GM21528 (cell line): ENCODE measurements at regions not wholly inside any gene's neighbourhood (a gene's known extent, or its start where the extent isn't known, plus 50 kb on each side); places are given as distances from the start of the nearest gene placed in this dataset.
A peak's percentile ranks its signal among the peaks of the same experiment; 100 is the strongest.

Experiments
- ATAC-seq: cut with Tn5 transposase; IDR thresholded peaks from one replicate; pipeline ENCODE4 v1.9.1; 2021; ENCODE audit warnings: mild to moderate bottlenecking, moderate library complexity; ENCODE audit not compliant: unreplicated experiment, low FRiP score

GRCh38 chr7:91323626-91324158 is 59.5 kb downstream of the FZD1 start:
- no peak for ATAC-seq

- ATAC-seq = no peak
Observed at GRCh38 chr7:91324663-91325062, 60.4 kb downstream of the FZD1 start.

GRCh38 chr7:91325726-91326125 is 61.5 kb downstream of the FZD1 start:
- ATAC-seq = no peak

DNA sequence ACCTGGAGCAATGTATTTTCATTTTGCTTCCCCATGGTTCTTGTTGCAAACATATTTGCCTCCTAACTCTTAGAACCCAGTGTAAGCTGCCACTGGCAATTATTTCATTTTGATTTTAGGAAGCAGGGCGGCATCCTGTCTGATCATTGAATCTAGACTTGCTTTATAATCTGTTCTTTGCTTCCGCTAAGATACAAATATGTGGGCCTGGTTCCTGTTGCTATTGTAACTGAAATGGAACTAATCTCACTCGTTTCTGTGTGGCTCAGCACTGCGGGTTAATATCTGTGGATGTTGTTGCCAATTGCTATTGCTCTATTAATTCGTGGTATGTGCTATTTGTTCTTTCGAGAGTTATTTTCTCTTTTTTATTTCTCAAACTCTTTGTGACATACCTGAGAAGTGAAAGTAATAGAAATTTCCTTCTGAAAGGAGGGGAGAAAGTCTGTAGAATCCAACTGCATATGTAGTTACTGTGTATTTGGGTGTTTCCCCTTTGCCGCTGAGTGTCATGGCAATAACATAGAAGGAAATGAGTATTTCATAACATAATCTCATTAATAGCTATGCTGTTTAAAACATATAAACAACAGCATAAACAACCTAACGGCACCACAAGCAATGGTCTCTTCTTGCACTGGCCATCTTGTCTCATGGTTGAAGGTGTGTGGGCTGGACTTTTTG is 62.4 kb downstream of the FZD1 start:
- ATAC-seq = no peak

DNA sequence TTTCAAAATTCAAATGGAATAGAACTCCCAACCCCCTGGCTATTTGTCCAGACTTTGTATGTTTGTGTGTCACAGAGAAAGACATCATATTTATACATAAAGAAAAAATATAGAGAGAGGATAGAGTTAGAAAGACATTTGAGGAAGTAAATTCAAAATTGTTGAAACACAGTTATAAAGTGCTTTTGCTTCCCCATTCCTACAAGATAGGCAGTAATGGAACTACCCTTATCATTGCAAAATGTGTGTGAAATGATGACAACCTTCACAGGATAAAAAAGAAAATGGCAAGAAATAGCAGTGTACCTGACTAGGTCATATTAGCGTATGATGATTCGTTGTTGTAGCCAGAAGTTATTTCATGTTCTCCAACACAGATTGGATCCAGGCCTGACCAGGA is 63.1 kb downstream of the FZD1 start:
- no peak for ATAC-seq

DNA sequence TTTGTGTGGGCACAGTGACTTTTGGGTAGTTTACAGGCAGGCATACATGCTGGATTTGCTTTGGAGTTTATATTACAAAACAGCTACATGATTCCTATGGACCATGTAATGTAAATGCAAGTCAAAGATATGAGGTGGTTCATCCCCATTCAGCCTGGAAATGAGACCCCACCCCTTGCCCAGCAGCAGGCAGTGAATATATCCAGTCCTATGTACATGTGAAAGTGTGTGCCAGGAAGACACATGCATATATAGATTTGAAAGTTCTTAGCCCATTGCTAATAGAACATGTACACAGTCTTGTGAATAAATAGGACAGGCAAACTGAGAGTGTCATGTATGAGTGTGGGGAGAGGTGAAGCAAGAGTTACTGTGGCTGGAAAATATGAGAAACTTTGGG is 65.3 kb downstream of the FZD1 start:
- no peak for ATAC-seq

- no peak for ATAC-seq
Observed at GRCh38 chr7:91330191-91330808, 66.1 kb downstream of the FZD1 start.

DNA sequence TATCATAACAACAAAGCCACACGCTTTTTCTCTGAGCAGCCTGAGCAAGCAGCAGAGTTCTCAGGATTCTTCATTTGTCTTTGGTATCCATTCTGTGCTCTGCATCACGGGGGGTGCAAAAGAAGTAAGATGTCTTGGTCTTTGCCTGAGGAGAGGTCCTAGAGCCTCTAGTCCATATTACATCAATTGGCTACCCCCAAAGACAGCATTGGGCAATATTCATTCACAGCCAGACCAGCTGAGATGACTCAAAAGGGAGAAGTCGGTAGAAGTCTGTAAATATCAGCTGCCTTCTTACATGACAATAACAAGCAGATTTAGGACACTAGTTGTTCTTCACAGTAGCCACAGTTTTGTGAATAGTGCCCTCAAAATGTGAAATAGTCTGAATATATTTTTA is 66.6 kb downstream of the FZD1 start:
- no peak for ATAC-seq

DNA sequence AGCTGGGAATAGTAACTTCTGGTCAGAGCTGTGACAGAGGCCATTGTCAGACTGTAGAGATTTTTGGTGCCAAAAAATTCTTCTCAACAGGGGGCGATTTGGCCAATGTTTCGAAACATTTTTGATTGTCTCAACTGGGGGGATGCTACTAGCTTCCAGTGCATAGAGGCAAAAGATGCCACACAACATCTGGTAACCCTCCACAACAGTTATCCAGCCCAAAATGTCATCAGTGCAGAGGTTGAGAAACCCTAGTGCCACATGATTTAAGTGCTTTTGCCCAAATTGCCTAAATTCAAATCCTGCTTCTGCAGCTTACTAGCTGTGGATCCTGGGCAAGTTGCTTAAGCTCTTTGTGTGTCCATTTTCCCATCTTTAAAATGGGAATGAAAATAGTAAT is 71.9 kb downstream of the FZD1 start:
- no peak for ATAC-seq

DNA sequence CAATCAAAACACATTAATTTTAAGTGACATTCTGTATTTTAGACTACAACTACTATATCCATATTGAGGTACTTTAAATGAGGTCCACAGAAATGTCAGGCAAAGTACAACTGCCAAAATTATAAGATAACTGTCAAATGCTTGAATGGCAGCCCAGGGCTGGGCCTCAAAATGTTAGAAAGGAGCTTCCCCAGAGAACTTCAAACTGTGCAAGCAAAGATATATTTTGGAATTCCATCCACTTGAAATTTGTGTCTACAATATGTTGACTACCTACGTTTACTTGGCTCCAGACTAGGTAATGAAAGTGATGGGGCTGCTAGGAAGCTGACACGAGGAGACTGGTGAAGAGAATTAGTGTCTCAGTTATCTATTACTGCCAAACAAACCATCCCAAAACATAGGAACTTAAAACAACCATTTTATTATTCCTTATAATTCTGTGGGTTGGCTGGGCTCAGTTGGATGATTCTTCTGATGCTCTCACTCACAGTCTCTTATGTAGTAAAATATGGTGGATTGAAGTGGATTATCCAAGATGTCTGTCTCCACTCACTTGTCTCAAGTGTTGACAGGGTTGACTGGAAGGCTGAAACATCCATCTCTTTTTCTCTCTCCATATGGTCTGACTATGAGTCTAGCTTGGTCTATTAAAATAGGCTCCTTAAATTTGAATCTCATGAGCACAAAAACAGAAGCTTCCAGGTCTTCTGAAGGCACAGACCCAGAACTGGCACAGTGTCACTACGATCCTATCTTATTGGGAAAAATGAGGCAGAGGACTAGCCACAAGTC is 74.2 kb downstream of the FZD1 start:
- no peak for ATAC-seq

GRCh38 chr7:91342346-91342745 is 78.1 kb downstream of the FZD1 start:
- no peak for ATAC-seq

GRCh38 chr7:91343420-91343960 is 79.3 kb downstream of the FZD1 start:
- no peak for ATAC-seq

GRCh38 chr7:91343996-91344629 is 79.9 kb downstream of the FZD1 start:
- ATAC-seq = no peak

DNA sequence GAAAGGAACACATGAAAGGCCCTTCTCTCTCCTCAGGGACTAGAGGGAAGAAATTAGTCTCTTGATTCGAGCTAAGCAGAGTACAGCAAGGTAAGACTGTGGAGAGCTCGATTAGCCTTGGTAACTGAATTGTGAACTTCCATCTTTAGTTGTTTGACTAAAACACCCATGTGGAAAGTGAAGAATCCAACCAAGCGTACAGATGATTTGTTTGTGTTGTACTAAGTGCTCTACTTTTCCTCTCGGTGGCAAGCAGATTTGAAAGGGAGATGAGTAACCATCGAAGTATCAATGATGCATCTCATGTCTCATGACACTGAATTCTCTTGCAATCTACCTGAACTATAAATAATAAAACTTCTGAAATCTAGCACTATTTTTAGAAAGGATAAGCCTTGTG is 80.7 kb downstream of the FZD1 start:
- no peak for ATAC-seq

- peak; percentile 82 for ATAC-seq
Observed at GRCh38 chr7:91345449-91345848, 81.2 kb downstream of the FZD1 start.

- ATAC-seq = no peak
Observed at GRCh38 chr7:91346426-91346825, 82.2 kb downstream of the FZD1 start.

GRCh38 chr7:91347290-91347689 is 83.1 kb downstream of the FZD1 start:
- no peak for ATAC-seq

DNA sequence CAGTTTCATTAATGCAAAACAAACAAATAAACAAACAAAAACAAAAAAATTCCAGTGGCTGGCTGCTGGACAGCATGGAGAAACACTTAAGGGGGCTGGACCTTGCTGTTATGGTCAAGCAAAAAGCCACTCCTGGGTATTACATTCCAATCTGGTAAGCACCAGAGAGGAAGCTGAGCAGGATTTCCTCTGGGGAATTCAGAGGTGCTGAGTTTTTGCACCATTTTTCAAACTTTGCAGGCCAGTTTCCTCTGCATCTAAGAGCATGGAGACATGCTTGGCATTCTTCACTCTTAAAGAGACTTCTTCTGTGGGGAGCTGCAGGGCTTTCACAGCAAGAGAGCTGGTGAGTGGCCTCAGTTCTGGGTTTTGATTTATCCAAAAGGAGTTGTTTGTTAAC is 84.5 kb downstream of the FZD1 start:
- no peak for ATAC-seq

DNA sequence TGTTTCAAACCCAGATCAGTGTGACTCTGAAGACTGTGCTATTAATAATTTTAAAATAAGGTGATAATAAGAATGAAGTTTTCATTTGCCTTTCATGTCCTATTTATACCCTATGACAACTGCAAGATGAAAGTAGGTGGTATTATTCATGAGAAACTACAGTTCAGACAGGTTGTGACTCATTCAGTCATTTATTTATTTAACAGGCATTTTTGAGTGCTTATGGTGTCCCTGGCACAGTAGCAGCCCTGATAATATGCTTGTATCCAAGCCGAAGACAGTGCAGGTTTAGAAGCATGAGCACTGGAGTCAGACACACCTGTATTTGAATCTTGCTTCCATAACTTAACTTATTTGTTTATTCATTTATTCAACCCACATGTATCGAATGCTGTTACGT is 87.1 kb downstream of the FZD1 start:
- no peak for ATAC-seq

GRCh38 chr7:91352091-91352490 is 87.9 kb downstream of the FZD1 start:
- ATAC-seq = no peak

GRCh38 chr7:91353848-91354247 is 89.6 kb downstream of the FZD1 start:
- no peak for ATAC-seq
